ENCODE measurements at regions not wholly inside any gene's neighbourhood (a gene's known extent, or its start where the extent isn't known, plus 50 kb on each side); places are given as distances from the start of the nearest gene placed in this dataset.

DNA sequence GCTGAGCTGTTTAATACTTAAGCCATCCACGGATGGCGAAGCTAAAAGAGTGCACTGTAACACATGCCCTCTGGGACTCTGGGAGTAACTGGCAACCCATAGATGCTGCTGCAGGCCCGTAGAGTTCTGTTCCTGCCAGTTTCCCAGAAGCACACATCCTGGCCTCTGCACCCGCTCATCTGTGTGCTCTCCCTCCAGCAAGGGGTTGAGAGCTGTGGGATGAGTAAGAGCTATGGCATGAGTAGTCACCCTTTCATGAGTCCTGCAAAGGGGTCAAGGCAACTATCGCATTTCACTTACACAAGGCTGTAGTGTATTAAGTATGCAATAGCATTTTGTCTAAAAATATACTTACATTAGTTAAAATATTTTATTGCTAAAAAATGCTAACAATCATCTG, 1341.8 kb upstream of the NXPH2 start:
- H3K9me3 ChIP-seq = no peaks in the 10 kb centered on the region
- TF ChIP-seq, protein P1, sequence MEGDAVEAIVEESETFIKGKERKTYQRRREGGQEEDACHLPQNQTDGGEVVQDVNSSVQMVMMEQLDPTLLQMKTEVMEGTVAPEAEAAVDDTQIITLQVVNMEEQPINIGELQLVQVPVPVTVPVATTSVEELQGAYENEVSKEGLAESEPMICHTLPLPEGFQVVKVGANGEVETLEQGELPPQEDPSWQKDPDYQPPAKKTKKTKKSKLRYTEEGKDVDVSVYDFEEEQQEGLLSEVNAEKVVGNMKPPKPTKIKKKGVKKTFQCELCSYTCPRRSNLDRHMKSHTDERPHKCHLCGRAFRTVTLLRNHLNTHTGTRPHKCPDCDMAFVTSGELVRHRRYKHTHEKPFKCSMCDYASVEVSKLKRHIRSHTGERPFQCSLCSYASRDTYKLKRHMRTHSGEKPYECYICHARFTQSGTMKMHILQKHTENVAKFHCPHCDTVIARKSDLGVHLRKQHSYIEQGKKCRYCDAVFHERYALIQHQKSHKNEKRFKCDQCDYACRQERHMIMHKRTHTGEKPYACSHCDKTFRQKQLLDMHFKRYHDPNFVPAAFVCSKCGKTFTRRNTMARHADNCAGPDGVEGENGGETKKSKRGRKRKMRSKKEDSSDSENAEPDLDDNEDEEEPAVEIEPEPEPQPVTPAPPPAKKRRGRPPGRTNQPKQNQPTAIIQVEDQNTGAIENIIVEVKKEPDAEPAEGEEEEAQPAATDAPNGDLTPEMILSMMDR (IDR thresholded peaks at IDR 0.05) = no peak
- no peaks in the 10 kb centered on the region for H3K36me3 ChIP-seq
- ATAC-seq = no peak
- no peak overlapping the region for H3K27ac ChIP-seq
- intact Hi-C loops (cut with DNase I) = no loop called here
- no peaks in the 10 kb centered on the region for H3K27me3 ChIP-seq
- no peak overlapping the region for H3K4me3 ChIP-seq
- WGBS, 2 donors = 78 to 79% methylated on average over 5 of the region's 5 CpGs
- DNase-seq = no peak
- H3K4me1 ChIP-seq = no peaks in the 10 kb centered on the region

DNA sequence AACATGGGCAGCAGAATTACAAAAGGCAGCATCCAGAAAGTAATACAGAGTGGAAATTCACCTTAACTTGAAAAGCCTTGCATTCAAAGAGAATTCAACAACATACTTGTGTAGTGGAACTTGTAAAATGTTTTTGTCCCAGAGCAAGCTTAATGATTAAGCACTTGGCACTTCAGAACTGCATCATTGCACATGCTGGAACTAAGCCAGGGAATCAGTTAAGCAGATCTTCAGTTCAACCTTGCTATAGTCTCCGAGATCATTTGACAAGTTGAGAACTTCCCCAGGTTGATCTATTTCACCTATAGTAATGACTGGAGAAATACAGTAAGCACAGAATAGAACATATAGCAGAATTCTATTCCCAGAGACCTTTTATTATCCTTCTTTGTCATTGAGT, 1337.2 kb upstream of the NXPH2 start:
- WGBS, 2 donors = 70 to 85% methylated on average over 1 of the region's 1 CpG
- Histone ChIP-seq H3K4me3 (no peak overlapping the region), H3K27me3 (no peaks in the 10 kb centered on the region), H3K27ac (no peak overlapping the region), H3K9me3 (no peaks in the 10 kb centered on the region), H3K4me1 (no peaks in the 10 kb centered on the region), H3K36me3 (no peaks in the 10 kb centered on the region)
- no peak for DNase-seq
- TF ChIP-seq, protein P1 (IDR thresholded peaks at IDR 0.05) = no peak
- intact Hi-C loops (cut with DNase I) = no loop called here
- ATAC-seq = no peak

DNA sequence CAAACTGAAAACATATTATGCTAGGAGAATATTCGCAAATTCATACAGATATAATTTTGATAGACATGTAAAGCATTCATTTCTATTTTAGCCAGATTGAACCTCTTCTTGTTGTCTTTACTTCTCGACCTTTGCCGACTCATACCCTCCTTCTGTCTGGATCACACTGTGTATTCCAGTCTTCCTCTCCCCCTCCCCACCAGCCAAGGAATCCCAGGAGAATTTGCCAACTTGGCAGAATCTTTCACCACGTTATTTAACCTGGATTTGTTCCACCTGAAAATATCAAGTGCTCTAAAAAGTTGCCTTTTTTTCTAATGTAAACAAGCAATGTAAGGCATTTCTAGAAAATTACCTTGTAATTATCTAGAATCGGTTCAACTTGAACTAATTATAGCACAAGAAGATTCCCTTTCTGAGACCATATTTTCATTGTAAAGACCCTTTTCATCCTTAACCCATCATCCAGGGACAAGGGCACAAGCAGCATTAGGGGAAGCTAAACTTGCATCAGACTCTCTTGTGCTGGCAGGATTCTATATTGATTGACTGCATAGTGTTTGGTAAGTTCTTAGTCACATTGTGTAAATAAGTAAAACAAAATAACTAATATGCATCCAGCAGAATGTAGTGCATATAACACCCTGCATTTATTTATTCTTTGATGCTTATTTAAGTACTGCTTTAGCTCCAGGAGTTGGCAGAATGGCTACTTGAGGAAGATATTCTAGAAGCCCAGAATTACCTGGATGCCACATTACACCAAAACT, 1328.7 kb upstream of the NXPH2 start:
- Histone ChIP-seq H3K4me3 (no peak overlapping the region), H3K27ac (no peak overlapping the region), H3K27me3 (no peaks in the 10 kb centered on the region), H3K36me3 (no peaks in the 10 kb centered on the region), H3K4me1 (no peaks in the 10 kb centered on the region), H3K9me3 (peaks cover 0 to 18% (median 0%) of the 10 kb centered on the region in 11 donors)
- TF ChIP-seq, protein P1 (IDR thresholded peaks at IDR 0.05) = no peak
- DNase-seq (no peak), ATAC-seq (no peak)
- intact Hi-C loops (cut with DNase I) = no loop called here
- 65 to 71% methylated on average over 5 of the region's 5 CpGs for WGBS, 2 donors

DNA sequence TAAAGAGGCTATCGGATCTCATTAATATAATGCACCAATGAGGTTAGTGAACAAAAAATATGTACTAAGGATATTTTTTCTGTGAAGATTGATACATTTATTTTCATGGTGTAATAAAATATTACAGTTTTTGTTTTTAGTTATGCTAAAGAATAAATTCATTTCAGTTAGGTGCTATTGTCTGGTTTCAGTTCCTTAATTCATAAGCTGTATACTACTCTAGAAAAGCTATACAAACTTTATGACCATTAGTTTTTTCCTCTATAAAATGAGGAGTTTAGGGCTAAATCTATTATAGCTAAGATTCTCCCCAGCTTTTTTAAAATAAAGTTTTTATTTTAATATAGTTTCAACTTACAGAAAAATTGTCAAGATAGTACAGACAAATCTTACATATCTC, 1311.7 kb upstream of the NXPH2 start:
- ATAC-seq (no peak), DNase-seq (no peak)
- no peak overlapping the region for H3K27ac ChIP-seq
- no peaks in the 10 kb centered on the region for H3K36me3 ChIP-seq
- no peaks in the 10 kb centered on the region for H3K4me1 ChIP-seq
- 88 to 91% methylated on average over 1 of the region's 1 CpG for WGBS, 2 donors
- intact Hi-C loops (cut with DNase I) = no loop called here
- TF ChIP-seq, protein P1 (IDR thresholded peaks at IDR 0.05) = no peak
- H3K4me3 ChIP-seq = no peak overlapping the region
- no peaks in the 10 kb centered on the region for H3K9me3 ChIP-seq
- no peaks in the 10 kb centered on the region for H3K27me3 ChIP-seq
